GM12878 (cell line): ENCODE measurements at regions not wholly inside any gene's neighbourhood (a gene's known extent, or its start where the extent isn't known, plus 50 kb on each side); places are given as distances from the start of the nearest gene placed in this dataset.
A peak's percentile ranks its signal among the peaks of the same experiment; 100 is the strongest.

ENCODE experiments used
- ATAC-seq: fragments of 200-7000 bp; cut with Tn5 transposase; 3 replicates; pipeline ENCODE4 v1.9.1; 2020; ENCODE audit warnings: mild to moderate bottlenecking, moderate library complexity
- BruUV-seq: library from RNA; stranded (reverse); fragments of 400-500 nt; replicated peaks from 2 replicates; lab custom pipeline; 2021; lab: Mats Ljungman, UMichigan
- CTCF ChIA-PET: fragments of 300-600 bp; sonication (Branson Sonifier 250); formaldehyde crosslinking; extraction: SDS; loops from one replicate; lab custom pipeline; 2021; ENCODE audit warnings: inconsistent platforms; lab: Yijun Ruan, JAX
- POLR2A ChIA-PET: fragments of 350-600 bp; formaldehyde crosslinking; extraction: SDS; loops from one replicate; lab custom pipeline; 2021; ENCODE audit warnings: inconsistent platforms; lab: Charles Lee
- RAD21 ChIA-PET: fragments of 300-600 bp; sonication (Branson Sonifier 250); formaldehyde crosslinking; loops from one replicate; lab custom pipeline; 2023; ENCODE audit warnings: antibody characterized with exemption; ENCODE audit not compliant: unreplicated experiment; lab: Charles Lee
- SMC1A ChIA-PET: fragments of 300-600 bp; sonication (Branson Sonifier 250); formaldehyde crosslinking; loops from one replicate; lab custom pipeline; 2023; ENCODE audit not compliant: unreplicated experiment, uncharacterized antibody; lab: Charles Lee
- DNase-seq: peaks from one replicate; pipeline ENCODE4 v3.0.0-alpha.2; 2011; ENCODE audit warnings: low read depth, low spot score
- FAIRE-seq: peaks from 3 replicates; lab custom pipeline; 2011; peaks lifted over from hg19 to GRCh38; lab: Jason Lieb, UNC
- H2AFZ ChIP-seq: 2 replicates; pipeline ENCODE4 v1.6.0; 2011; ENCODE audit warnings: low read depth, low read length, control low read depth; ENCODE audit not compliant: control insufficient read depth
- H3K27ac ChIP-seq: 2 replicates; pipeline ENCODE4 v1.5.1; 2011; ENCODE audit warnings: control low read depth; ENCODE audit not compliant: control insufficient read depth, insufficient read depth
- H3K27me3 ChIP-seq, 2 experiments: replicated peaks in 1 of 2; 2 replicates each; pipeline versions ENCODE4 v1.6.0 to v1.6.1; 2011; ENCODE audit warnings: low read length in 1 of 2; ENCODE audit not compliant: control insufficient read depth in 2 of 2, insufficient read depth in 2 of 2
- H3K36me3 ChIP-seq, 2 experiments: 2 replicates each; pipeline ENCODE4 v1.5.1; 2011; ENCODE audit warnings: low read length in 1 of 2; ENCODE audit not compliant: control insufficient read depth in 2 of 2, insufficient read depth in 2 of 2
- H3K4me1 ChIP-seq: 2 replicates; pipeline ENCODE4 v1.6.1; 2011; ENCODE audit warnings: mild to moderate bottlenecking, low read length, moderate library complexity, mixed read lengths; ENCODE audit not compliant: control insufficient read depth, insufficient read depth
- H3K4me2 ChIP-seq: 2 replicates; pipeline ENCODE4 v1.6.0; 2011; ENCODE audit warnings: control low read depth; ENCODE audit not compliant: control insufficient read depth, insufficient read depth
- H3K4me3 ChIP-seq: fragments of 200-600 bp; sonication (generic); 2 replicates; pipeline ENCODE4 v1.5.1; 2016
- H3K79me2 ChIP-seq: 2 replicates; pipeline ENCODE4 v1.6.0; 2011; ENCODE audit warnings: low read length; ENCODE audit not compliant: control insufficient read depth, insufficient read depth
- H3K9ac ChIP-seq: 2 replicates; pipeline ENCODE4 v1.8.0; 2011; ENCODE audit warnings: low read length, control low read depth, mixed read lengths; ENCODE audit not compliant: control insufficient read depth, insufficient read depth
- H3K9me3 ChIP-seq: replicated peaks from 3 replicates; pipeline ENCODE4 v1.5.1; 2011; ENCODE audit warnings: mild to moderate bottlenecking, low read length; ENCODE audit not compliant: control insufficient read depth, insufficient read depth
- H4K20me1 ChIP-seq: 2 replicates; pipeline ENCODE4 v1.6.0; 2011; ENCODE audit not compliant: control insufficient read depth, insufficient read depth
- CREM ChIP-seq: IDR thresholded peaks from 2 replicates; pipeline ENCODE4 v1.6.1; 2014; ENCODE audit warnings: antibody characterized with exemption, low read depth
- IRF5 ChIP-seq: fragments of 450-650 bp; IDR thresholded peaks from 2 replicates; pipeline ENCODE4 v1.6.1; 2017; ENCODE audit warnings: borderline replicate concordance
- PAX8 ChIP-seq: fragments of 450-650 bp; IDR thresholded peaks from 2 replicates; pipeline ENCODE4 v1.6.1; 2017; ENCODE audit warnings: mild to moderate bottlenecking, moderate library complexity
- RAD51 ChIP-seq: fragments of 450-650 bp; IDR thresholded peaks from 2 replicates; pipeline ENCODE4 v1.6.1; 2016; ENCODE audit warnings: moderate library complexity, mild to moderate bottlenecking, inconsistent platforms
- RUNX3 ChIP-seq: IDR thresholded peaks from 2 replicates; pipeline ENCODE4 v1.6.1; 2012; ENCODE audit warnings: low read length, inconsistent platforms
- SUPT20H ChIP-seq: IDR thresholded peaks from 2 replicates; pipeline ENCODE4 v1.6.1; 2011; ENCODE audit warnings: low read depth, mild to moderate bottlenecking, low read length, moderate library complexity, borderline replicate concordance; ENCODE audit not compliant: control insufficient read depth
- SUZ12 ChIP-seq: fragments of 200-600 bp; sonication (generic); IDR thresholded peaks from one replicate; pipeline ENCODE4 v1.6.1; 2018; ENCODE audit warnings: antibody characterized with exemption, mild to moderate bottlenecking; ENCODE audit not compliant: unreplicated experiment
- YY1 ChIP-seq: IDR thresholded peaks from 2 replicates; pipeline ENCODE4 v1.6.1; 2011; ENCODE audit warnings: low read depth, mild to moderate bottlenecking, low read length
- ZBTB11 ChIP-seq: fragments of 450-650 bp; formaldehyde crosslinking; IDR thresholded peaks from 2 replicates; pipeline ENCODE4 v1.5.0; 2022; ENCODE audit warnings: mild to moderate bottlenecking, missing genetic modification characterization
- WGBS: methylation state at CpG from one replicate; pipeline ENCODE4 v1.1.6; 2016; ENCODE audit warnings: low lambda C conversion rate; ENCODE audit not compliant: insufficient replicate concordance, insufficient coverage; ENCODE audit errors: missing lambda C conversion rate; 5-methylcytosine and 5-hydroxymethylcytosine counted together
- in situ Hi-C: fragments of 300-500 bp; cut with MboI; formaldehyde crosslinking; loops from 9 replicates; pipeline ENCODE4 v1.14.3; 2018; ENCODE audit warnings: mixed read lengths
- intact Hi-C: fragments of 100-400 bp; cut with micrococcal nuclease; formaldehyde crosslinking; loops from one replicate; pipeline ENCODE4 v1.14.2; 2022; ENCODE audit not compliant: unreplicated experiment

GRCh38 chr18:9017167-9017904 is 85.2 kb upstream of the NDUFV2 start (continued):
- TF ChIP-seq RUNX3: peak; percentile 34; the same call in 1 of the 2 replicates
- no peak for TF ChIP-seq RAD51
- 0 out of 2 replicates have a peak, but pooled peaks have one; percentile 14 for TF ChIP-seq CREM
- no peak for TF ChIP-seq ZBTB11 (CRISPR knock-in tag)

GRCh38 chr18:9017905-9018227 is 84.6 kb upstream of the NDUFV2 start:
- ChIA-PET CTCF (interaction anchor here (0.8 to 1.0 kb wide), 2 partner anchors 16 to 30 kb away, joined by 3 read pairs; no protein-coding TSS in a partner anchor), POLR2A (no interaction called here), SMC1A (interaction anchor here (1.0 to 1.3 kb wide), 3 partner anchors 18 to 51 kb away, joined by 3 to 4 read pairs (median 4); no protein-coding TSS in a partner anchor), RAD21 (no interaction called here)
- H3K9ac ChIP-seq: peak overlapping the region; percentile 53
- BruUV-seq: no TSS peak
- ATAC-seq (no peak; the same call in 1 of the 3 replicates), FAIRE-seq (no peak), DNase-seq (no peak)
- TF ChIP-seq IRF5 (no peak), SUZ12 (no peak), PAX8 (no peak), YY1 (no peak), SUPT20H (no peak)
- in situ Hi-C loops (no loop called here), intact Hi-C loops (no loop called here)
- H4K20me1 ChIP-seq: no peaks in the 10 kb centered on the region
- WGBS: 49% methylated on average over 6 of the region's 6 CpGs
- no peaks in the 10 kb centered on the region for H3K36me3 ChIP-seq
- H3K4me2 ChIP-seq: peak overlapping the region; percentile 48
- no peaks in the 10 kb centered on the region for H3K9me3 ChIP-seq
- no peaks in the 10 kb centered on the region for H3K79me2 ChIP-seq
- H3K4me3 ChIP-seq: peak overlapping the region; percentile 56; the same call in 1 of the 2 replicates
- peak overlapping the region; percentile 84 for H2AFZ ChIP-seq
- peak overlapping the region; percentile 64 for H3K27ac ChIP-seq
- H3K4me1 ChIP-seq: peaks cover 15% of the 10 kb centered on the region
- H3K27me3 ChIP-seq: no peaks in the 10 kb centered on the region
